PC-3 (cell line): ENCODE measurements at regions not wholly inside any gene's neighbourhood (a gene's known extent, or its start where the extent isn't known, plus 50 kb on each side); places are given as distances from the start of the nearest gene placed in this dataset.

ENCODE experiments used
- ATAC-seq: fragments of 200-7000 bp; cut with Tn5 transposase; 2 replicates; pipeline ENCODE4 v1.9.1; 2020; ENCODE audit warnings: mild to moderate bottlenecking, moderate library complexity
- BruUV-seq: library from RNA; stranded (reverse); fragments of 400-500 nt; replicated peaks from 2 replicates; lab custom pipeline; 2021; lab: Mats Ljungman, UMichigan
- CTCF ChIA-PET: fragments of 300-600 bp; sonication (Branson Sonifier 250); formaldehyde crosslinking; loops from one replicate; lab custom pipeline; 2022; ENCODE audit warnings: antibody characterized with exemption; lab: Charles Lee
- POLR2A ChIA-PET: fragments of 300-600 bp; sonication (Branson Sonifier 250); formaldehyde crosslinking; loops from one replicate; lab custom pipeline; 2022; ENCODE audit warnings: antibody characterized with exemption; ENCODE audit not compliant: unreplicated experiment; lab: Charles Lee
- DNase-seq: peaks from one replicate; pipeline ENCODE4 v3.0.0-alpha.2; 2015
- H2AFZ ChIP-seq: fragments of 300-600 bp; sonication (generic); 2 replicates; pipeline ENCODE4 v1.6.0; 2016; ENCODE audit warnings: antibody characterized with exemption, low read length
- H3F3A ChIP-seq: fragments of 300-600 bp; sonication (generic); one replicate; pipeline ENCODE4 v1.6.0; 2017; ENCODE audit warnings: antibody characterized with exemption, low read length, control low read depth, mild to moderate bottlenecking; ENCODE audit not compliant: unreplicated experiment
- H3K27ac ChIP-seq: fragments of 300-600 bp; sonication (generic); 2 replicates; pipeline ENCODE4 v1.5.1; 2016; ENCODE audit warnings: mild to moderate bottlenecking, low read length
- H3K27me3 ChIP-seq: fragments of 300-600 bp; sonication (generic); 2 replicates; pipeline ENCODE4 v1.6.1; 2016; ENCODE audit warnings: low read length, mixed read lengths
- H3K36me3 ChIP-seq: fragments of 300-600 bp; sonication (generic); 2 replicates; pipeline ENCODE4 v1.6.1; 2016; ENCODE audit warnings: low read depth, mixed run types, low read length, mixed read lengths
- H3K4me1 ChIP-seq: fragments of 300-600 bp; sonication (generic); 2 replicates; pipeline ENCODE4 v1.5.1; 2016; ENCODE audit warnings: low read length; ENCODE audit not compliant: insufficient read depth
- H3K4me2 ChIP-seq: fragments of 300-600 bp; sonication (generic); 2 replicates; pipeline ENCODE4 v1.6.0; 2016; ENCODE audit warnings: low read length
- H3K4me3 ChIP-seq: fragments of 300-600 bp; sonication (generic); 2 replicates; pipeline ENCODE4 v1.5.1; 2016; ENCODE audit warnings: mild to moderate bottlenecking, low read length, mixed read lengths
- H3K79me2 ChIP-seq: fragments of 300-600 bp; sonication (generic); 2 replicates; pipeline ENCODE4 v1.6.1; 2017; ENCODE audit warnings: low read length, mixed read lengths
- H3K9ac ChIP-seq: fragments of 300-600 bp; sonication (generic); 2 replicates; pipeline ENCODE4 v1.6.0; 2016; ENCODE audit warnings: mild to moderate bottlenecking, low read length
- H3K9me2 ChIP-seq: fragments of 300-600 bp; sonication (generic); replicated peaks from 2 replicates; pipeline ENCODE4 v1.6.1; 2016; ENCODE audit warnings: mixed run types, low read length, mixed read lengths
- H3K9me3 ChIP-seq: fragments of 300-600 bp; sonication (generic); 2 replicates; pipeline ENCODE4 v1.6.1; 2016; ENCODE audit warnings: low read length, mixed read lengths
- H4K20me1 ChIP-seq: fragments of 300-600 bp; sonication (generic); 2 replicates; pipeline ENCODE4 v1.6.1; 2016; ENCODE audit warnings: low read length, mixed read lengths
- CTCF ChIP-seq: fragments of 300-600 bp; sonication (generic); conservative IDR thresholded peaks from 2 replicates; pipeline ENCODE4 v1.5.1; 2017; ENCODE audit warnings: antibody characterized with exemption, low read depth, mild to moderate bottlenecking, low read length
- EZH2 ChIP-seq: fragments of 300-600 bp; sonication (generic); IDR thresholded peaks from one replicate; pipeline ENCODE4 v1.6.1; 2017; ENCODE audit warnings: antibody characterized with exemption, mild to moderate bottlenecking, low read length; ENCODE audit not compliant: unreplicated experiment
- EZH2phosphoT487 ChIP-seq: fragments of 300-600 bp; sonication (generic); IDR thresholded peaks from 2 replicates; pipeline ENCODE4 v1.6.1; 2018; ENCODE audit warnings: mild to moderate bottlenecking, antibody characterized with exemption, low read length, borderline replicate concordance
- intact Hi-C: fragments of 100-400 bp; cut with micrococcal nuclease; formaldehyde crosslinking; loops from 2 replicates; pipeline ENCODE4 v1.9.0; 2023

- no peak for DNase-seq
- no peaks in the 10 kb centered on the region for H3K27me3 ChIP-seq
- no peaks in the 10 kb centered on the region for H3F3A ChIP-seq
- H3K9me2 ChIP-seq: no peaks in the 10 kb centered on the region
- H3K27ac ChIP-seq: no peak overlapping the region
- ChIA-PET CTCF (no interaction called here), POLR2A (interaction anchor here (0.6 kb wide), 1 partner anchor 261 kb away, joined by 3 read pairs; no protein-coding TSS in a partner anchor)
- H3K9me3 ChIP-seq: no peaks in the 10 kb centered on the region
- no peak overlapping the region for H3K9ac ChIP-seq
- H3K4me3 ChIP-seq: no peak overlapping the region
- no peaks in the 10 kb centered on the region for H4K20me1 ChIP-seq
- H3K4me1 ChIP-seq: no peaks in the 10 kb centered on the region
- intact Hi-C loops: no loop called here
- TF ChIP-seq CTCF: no peak
- TF ChIP-seq EZH2phosphoT487: no peak
- TF ChIP-seq EZH2: no peak
- no peak for ATAC-seq
- no peaks in the 10 kb centered on the region for H3K36me3 ChIP-seq
- no peak overlapping the region for H3K4me2 ChIP-seq
- no TSS peak for BruUV-seq
- no peak overlapping the region for H2AFZ ChIP-seq
- no peaks in the 10 kb centered on the region for H3K79me2 ChIP-seq
Observed at GRCh38 chr19:31491242-31491641, 142.0 kb upstream of the TSHZ3 start.

- Histone ChIP-seq H3K27ac (no peak overlapping the region), H3K4me3 (no peak overlapping the region), H3K27me3 (no peaks in the 10 kb centered on the region), H3K79me2 (no peaks in the 10 kb centered on the region), H3K9me2 (no peaks in the 10 kb centered on the region), H3K36me3 (no peaks in the 10 kb centered on the region), H3K4me1 (no peaks in the 10 kb centered on the region), H3F3A (no peaks in the 10 kb centered on the region), H3K9me3 (no peaks in the 10 kb centered on the region), H3K9ac (no peak overlapping the region), H4K20me1 (no peaks in the 10 kb centered on the region), H2AFZ (no peak overlapping the region), H3K4me2 (no peak overlapping the region)
- intact Hi-C loops: no loop called here
- POLR2A ChIA-PET: interaction anchor here (0.6 kb wide), 1 partner anchor 262 kb away, joined by 3 read pairs; no protein-coding TSS in a partner anchor
- TF ChIP-seq CTCF (no peak), EZH2 (no peak), EZH2phosphoT487 (no peak)
- no peak for ATAC-seq
- CTCF ChIA-PET: no interaction called here
- DNase-seq: no peak
- no TSS peak for BruUV-seq
Observed at GRCh38 chr19:31492050-31492449, 142.8 kb upstream of the TSHZ3 start.

GRCh38 chr19:31496076-31496475, 146.8 kb upstream of the TSHZ3 start:
- DNase-seq (no peak), ATAC-seq (no peak)
- BruUV-seq: no TSS peak
- no peak overlapping the region for H3K9ac ChIP-seq
- no peaks in the 10 kb centered on the region for H3K79me2 ChIP-seq
- H3K4me1 ChIP-seq: no peaks in the 10 kb centered on the region
- no peaks in the 10 kb centered on the region for H3K9me2 ChIP-seq
- H2AFZ ChIP-seq: no peak overlapping the region
- TF ChIP-seq EZH2phosphoT487 (no peak), CTCF (no peak), EZH2 (no peak)
- H3K9me3 ChIP-seq: no peaks in the 10 kb centered on the region
- no peak overlapping the region for H3K4me2 ChIP-seq
- intact Hi-C loops: no loop called here
- POLR2A ChIA-PET: no interaction called here
- no peaks in the 10 kb centered on the region for H3F3A ChIP-seq
- H3K27ac ChIP-seq: no peak overlapping the region
- no peaks in the 10 kb centered on the region for H3K27me3 ChIP-seq
- H3K36me3 ChIP-seq: no peaks in the 10 kb centered on the region
- H3K4me3 ChIP-seq: no peak overlapping the region
- CTCF ChIA-PET: no interaction called here
- no peaks in the 10 kb centered on the region for H4K20me1 ChIP-seq
